DOHH2 (cell line): ENCODE measurements at regions not wholly inside any gene's neighbourhood (a gene's known extent, or its start where the extent isn't known, plus 50 kb on each side); places are given as distances from the start of the nearest gene placed in this dataset.
"Not testable (repeated sequence)": the region's sequence is repeated elsewhere in the genome, so short reads cannot be mapped to it uniquely, and the experiment has no call there.

Experiments
- CTCF ChIP-seq: fragments of 200-600 bp; sonication (generic); IDR thresholded peaks from one replicate; pipeline ENCODE4 v1.5.1; 2014; ENCODE audit warnings: antibody characterized with exemption, mild to moderate bottlenecking, low read depth, low read length; ENCODE audit not compliant: poor library complexity, severe bottlenecking
- EZH2phosphoT487 ChIP-seq: fragments of 200-600 bp; sonication (generic); IDR thresholded peaks from 2 replicates; pipeline ENCODE4 v1.6.1; 2017; ENCODE audit warnings: borderline replicate concordance, mild to moderate bottlenecking, antibody characterized with exemption, low read length, moderate library complexity, mixed read lengths

GRCh38 chr7:8368007-8368406 is 65.4 kb upstream of the NXPH1 start:
- TF ChIP-seq CTCF, EZH2phosphoT487: not testable (repeated sequence)
